HL-60 (cell line): ENCODE measurements at regions not wholly inside any gene's neighbourhood (a gene's known extent, or its start where the extent isn't known, plus 50 kb on each side); places are given as distances from the start of the nearest gene placed in this dataset.
A peak's percentile ranks its signal among the peaks of the same experiment; 100 is the strongest.
"Not testable (repeated sequence)": the region's sequence is repeated elsewhere in the genome, so short reads cannot be mapped to it uniquely, and the experiment has no call there.

ENCODE experiments used
- DNase-seq, 2 experiments: peaks; one replicate each; pipeline ENCODE4 v3.0.0-alpha.2; 2010 to 2020; ENCODE audit warnings: low read depth in 1 of 2, low spot score in 1 of 2
- H3K27ac ChIP-seq: fragments of 250-450 bp; sonication (Bioruptor Pico); replicated peaks from 2 replicates; pipeline ENCODE4 v1.5.1; 2020; ENCODE audit warnings: mild to moderate bottlenecking, moderate library complexity
- H3K27me3 ChIP-seq: fragments of 250-450 bp; sonication (Bioruptor Pico); 2 replicates; pipeline ENCODE4 v1.5.1; 2021; ENCODE audit warnings: mild to moderate bottlenecking, moderate library complexity; ENCODE audit not compliant: insufficient read depth, poor library complexity, severe bottlenecking
- H3K4me3 ChIP-seq: replicated peaks from 2 replicates; pipeline ENCODE4 v1.5.1; 2011; ENCODE audit warnings: mild to moderate bottlenecking, control low read depth, low read length; ENCODE audit not compliant: insufficient read depth
- GABPA ChIP-seq: IDR thresholded peaks from 2 replicates; pipeline ENCODE4 v1.6.1; 2012; ENCODE audit warnings: low read depth
- POLR2AphosphoS5 ChIP-seq: IDR thresholded peaks from 2 replicates; pipeline ENCODE4 v1.6.1; 2012; ENCODE audit warnings: low read depth
- REST ChIP-seq: IDR thresholded peaks from 2 replicates; pipeline ENCODE4 v1.6.1; 2012; ENCODE audit warnings: low read depth; ENCODE audit not compliant: insufficient replicate concordance
- SPI1 ChIP-seq: IDR thresholded peaks from 2 replicates; pipeline ENCODE4 v1.6.1; 2012; ENCODE audit warnings: low read depth, mild to moderate bottlenecking, borderline replicate concordance
- TF ChIP-seq, protein P1 (sequence below): IDR thresholded peaks from one replicate; pipeline ENCODE4 v1.5.1; 2011; ENCODE audit warnings: low read length, control low read depth, inconsistent platforms; ENCODE audit not compliant: insufficient read depth

DNA sequence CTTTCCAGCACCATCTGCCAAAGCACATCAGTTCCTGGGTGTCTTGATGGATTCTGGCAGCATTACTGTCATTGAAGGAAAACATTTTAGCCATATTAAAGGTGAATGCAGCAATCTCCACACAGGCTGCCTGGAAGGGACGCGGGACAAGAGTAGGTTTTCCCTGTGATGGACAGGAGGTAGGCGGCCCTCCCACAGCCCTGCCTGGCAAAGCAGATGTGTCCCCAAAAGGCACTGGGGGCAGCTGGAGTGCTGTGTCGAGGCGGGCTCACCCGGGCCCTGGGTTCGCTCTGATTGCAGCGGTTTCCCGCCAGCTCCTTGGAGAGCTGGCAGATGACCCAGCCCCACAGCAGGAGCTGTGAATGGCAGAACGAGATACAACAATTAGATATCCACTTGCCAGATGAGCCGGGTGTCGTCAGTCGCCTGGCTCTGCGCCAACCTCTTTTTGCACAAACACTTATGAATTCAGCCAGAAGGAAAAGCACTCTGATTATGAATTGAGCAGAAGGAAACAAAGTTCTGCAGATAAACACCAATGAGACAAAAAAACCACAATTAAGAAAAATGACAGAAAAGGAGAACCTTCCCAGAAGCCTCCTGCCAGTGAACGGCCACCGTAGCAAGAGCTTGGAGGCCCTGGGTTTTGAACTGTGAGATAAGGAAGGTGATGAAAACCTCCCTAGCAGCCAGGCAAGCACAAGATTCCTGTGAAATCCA is 64.9 kb upstream of the ZNF195 start:
- not testable (repeated sequence) for H3K27me3 ChIP-seq, H3K4me3 ChIP-seq, H3K27ac ChIP-seq
- DNase-seq, result peak in 1 of 2 experiments; percentile 33

DNA sequence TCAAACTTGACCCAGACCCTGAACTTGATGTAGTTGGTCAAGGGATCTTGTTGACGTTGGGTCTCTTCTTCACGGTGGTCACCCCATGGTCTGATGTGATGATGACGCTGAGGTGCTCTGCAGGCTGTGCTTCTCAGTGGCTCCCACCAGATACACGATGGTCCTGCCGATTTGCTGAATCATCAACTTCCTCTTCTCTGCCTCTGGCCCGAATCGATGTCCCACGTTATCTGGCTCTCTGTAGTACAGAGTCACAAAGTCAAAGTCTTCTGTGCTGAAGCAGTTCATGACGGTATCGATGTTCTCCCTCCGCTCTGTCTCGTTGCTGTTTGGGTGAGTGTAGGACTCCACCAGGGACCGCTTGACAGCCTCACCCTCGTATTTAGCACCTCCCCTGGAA is 58.5 kb upstream of the ZNF195 start:
- H3K4me3 ChIP-seq, H3K27me3 ChIP-seq, H3K27ac ChIP-seq: not testable (repeated sequence)
- peak; percentile 6 to 46 for DNase-seq

GRCh38 chr11:3434976-3435375 is 56.0 kb upstream of the ZNF195 start:
- TF ChIP-seq SPI1 (no peak), POLR2AphosphoS5 (no peak), GABPA (no peak), REST (no peak)
- TF ChIP-seq, protein P1, sequence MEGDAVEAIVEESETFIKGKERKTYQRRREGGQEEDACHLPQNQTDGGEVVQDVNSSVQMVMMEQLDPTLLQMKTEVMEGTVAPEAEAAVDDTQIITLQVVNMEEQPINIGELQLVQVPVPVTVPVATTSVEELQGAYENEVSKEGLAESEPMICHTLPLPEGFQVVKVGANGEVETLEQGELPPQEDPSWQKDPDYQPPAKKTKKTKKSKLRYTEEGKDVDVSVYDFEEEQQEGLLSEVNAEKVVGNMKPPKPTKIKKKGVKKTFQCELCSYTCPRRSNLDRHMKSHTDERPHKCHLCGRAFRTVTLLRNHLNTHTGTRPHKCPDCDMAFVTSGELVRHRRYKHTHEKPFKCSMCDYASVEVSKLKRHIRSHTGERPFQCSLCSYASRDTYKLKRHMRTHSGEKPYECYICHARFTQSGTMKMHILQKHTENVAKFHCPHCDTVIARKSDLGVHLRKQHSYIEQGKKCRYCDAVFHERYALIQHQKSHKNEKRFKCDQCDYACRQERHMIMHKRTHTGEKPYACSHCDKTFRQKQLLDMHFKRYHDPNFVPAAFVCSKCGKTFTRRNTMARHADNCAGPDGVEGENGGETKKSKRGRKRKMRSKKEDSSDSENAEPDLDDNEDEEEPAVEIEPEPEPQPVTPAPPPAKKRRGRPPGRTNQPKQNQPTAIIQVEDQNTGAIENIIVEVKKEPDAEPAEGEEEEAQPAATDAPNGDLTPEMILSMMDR, result no peak

DNA sequence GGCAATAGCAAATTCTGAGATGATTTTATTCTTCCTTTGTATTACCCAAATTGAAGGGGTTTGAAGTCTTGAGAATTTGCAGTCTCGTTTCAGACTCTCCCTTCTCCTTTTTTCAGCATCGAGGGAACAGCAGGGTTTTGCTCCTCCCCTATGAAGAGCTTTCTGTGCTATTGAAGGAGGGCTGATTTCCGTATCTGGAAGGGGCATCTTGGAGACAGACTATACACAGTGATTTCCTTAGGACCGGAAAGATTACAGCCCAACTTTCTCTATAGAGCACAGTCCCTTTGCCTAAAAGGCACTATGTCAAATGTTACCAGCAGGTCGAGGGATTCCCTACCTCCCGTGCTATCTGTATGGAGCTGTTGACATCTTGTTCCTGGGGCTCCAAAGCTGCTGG is 50.2 kb upstream of the ZNF195 start:
- H3K27me3 ChIP-seq, H3K4me3 ChIP-seq, H3K27ac ChIP-seq, DNase-seq: not testable (repeated sequence)

More at GRCh38 chr11:3434976-3435375, 56.0 kb upstream of the ZNF195 start:
- Histone ChIP-seq H3K27ac (no peak overlapping the region), H3K4me3 (no peak overlapping the region), H3K27me3 (no peaks in the 10 kb centered on the region)
- DNase-seq, result no peak
